ENCODE measurements at regions not wholly inside any gene's neighbourhood (a gene's known extent, or its start where the extent isn't known, plus 50 kb on each side); places are given as distances from the start of the nearest gene placed in this dataset.

GRCh38 chr22:27435844-27436576 is 365.5 kb downstream of the MN1 start:
- no peak for DNase-seq

- no peak for DNase-seq
These were observed 365.0 kb downstream of the MN1 start for GRCh38 chr22:27436591-27436990.

GRCh38 chr22:27437570-27437969 is 364.0 kb downstream of the MN1 start:
- DNase-seq, result no peak

- no peak for DNase-seq
These were observed 363.1 kb downstream of the MN1 start for GRCh38 chr22:27438271-27438980.

GRCh38 chr22:27439131-27439530 is 362.4 kb downstream of the MN1 start:
- no peak for DNase-seq

- no peak for DNase-seq
These were observed 361.2 kb downstream of the MN1 start for GRCh38 chr22:27440304-27440865.

- DNase-seq, result no peak
These were observed 359.7 kb downstream of the MN1 start for GRCh38 chr22:27441706-27442475.

- no peak for DNase-seq
These were observed 358.2 kb downstream of the MN1 start for GRCh38 chr22:27443306-27443705.

- no peak for DNase-seq
These were observed 355.7 kb downstream of the MN1 start for GRCh38 chr22:27445881-27446280.

GRCh38 chr22:27447289-27447688 is 354.3 kb downstream of the MN1 start:
- no peak for DNase-seq

GRCh38 chr22:27450448-27450847 is 351.1 kb downstream of the MN1 start:
- DNase-seq, result no peak

- DNase-seq, result no peak
These were observed 349.3 kb downstream of the MN1 start for GRCh38 chr22:27452245-27452644.

GRCh38 chr22:27452922-27453321 is 348.6 kb downstream of the MN1 start:
- DNase-seq, result no peak

- no peak for DNase-seq
These were observed 347.8 kb downstream of the MN1 start for GRCh38 chr22:27453725-27454124.

GRCh38 chr22:27454807-27455450 is 346.6 kb downstream of the MN1 start:
- no peak for DNase-seq

- no peak for DNase-seq
These were observed 346.0 kb downstream of the MN1 start for GRCh38 chr22:27455526-27455925.

- DNase-seq, result no peak
These were observed 344.7 kb downstream of the MN1 start for GRCh38 chr22:27456696-27457503.

GRCh38 chr22:27459999-27460398 is 341.6 kb downstream of the MN1 start:
- DNase-seq, result no peak

- DNase-seq, result no peak
These were observed 340.8 kb downstream of the MN1 start for GRCh38 chr22:27460591-27461347.

- no peak for DNase-seq
These were observed 340.1 kb downstream of the MN1 start for GRCh38 chr22:27461470-27461869.

- no peak for DNase-seq
These were observed 339.4 kb downstream of the MN1 start for GRCh38 chr22:27462190-27462589.
